ENCODE measurements at regions not wholly inside any gene's neighbourhood (a gene's known extent, or its start where the extent isn't known, plus 50 kb on each side); places are given as distances from the start of the nearest gene placed in this dataset.

DNA sequence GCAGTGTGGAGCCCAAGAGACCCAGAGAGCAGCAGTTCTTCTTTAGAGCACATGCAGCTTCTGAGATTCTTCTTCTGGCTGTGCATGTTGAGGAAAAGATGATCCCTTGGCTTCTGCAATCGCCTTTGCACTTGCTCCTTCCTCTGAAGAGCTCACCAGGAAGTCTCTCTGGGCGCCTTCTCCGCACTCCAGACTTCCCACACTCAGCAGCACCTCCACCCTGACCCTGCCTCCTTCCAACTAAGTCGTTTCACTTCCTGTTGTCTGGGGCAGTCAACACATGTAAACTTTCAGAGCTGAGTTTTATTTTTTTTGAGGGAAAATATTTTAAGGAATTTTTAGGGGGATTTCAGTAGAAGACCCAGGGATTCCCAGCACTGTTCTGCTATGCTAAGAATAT lies 73.4 kb upstream of the F3 start:
- DNase-seq, result peak; percentile 15

DNA sequence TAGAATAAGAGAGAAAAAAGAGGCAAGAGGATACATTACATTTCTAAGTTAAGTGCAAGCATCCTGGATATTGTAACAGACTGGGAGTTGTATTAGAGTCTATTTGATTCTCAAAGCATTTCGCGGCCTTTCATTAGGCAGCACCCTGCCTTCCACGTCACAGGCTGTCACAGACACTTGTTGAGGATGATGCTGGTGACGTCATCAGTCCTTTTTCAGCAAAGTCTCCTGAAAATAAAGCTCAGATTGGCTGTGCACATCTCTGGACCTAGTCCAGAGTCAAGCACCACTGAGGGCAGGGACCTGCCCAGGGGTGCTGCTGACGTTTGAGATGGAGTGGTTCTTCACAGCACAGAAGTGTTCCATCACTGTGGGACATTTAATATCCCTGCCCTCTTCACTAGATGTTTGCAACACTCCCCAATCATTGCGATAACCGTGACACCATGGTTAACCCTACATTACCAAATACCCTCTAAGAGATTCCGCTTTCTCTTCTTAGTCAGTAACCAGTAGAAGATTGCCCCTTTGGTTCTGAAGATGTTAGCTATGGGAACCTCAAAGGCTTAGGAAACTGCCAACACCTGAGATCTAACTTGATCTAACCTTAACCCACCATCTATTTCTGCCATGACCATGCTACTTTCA lies 72.7 kb upstream of the F3 start:
- DNase-seq, result no peak

DNA sequence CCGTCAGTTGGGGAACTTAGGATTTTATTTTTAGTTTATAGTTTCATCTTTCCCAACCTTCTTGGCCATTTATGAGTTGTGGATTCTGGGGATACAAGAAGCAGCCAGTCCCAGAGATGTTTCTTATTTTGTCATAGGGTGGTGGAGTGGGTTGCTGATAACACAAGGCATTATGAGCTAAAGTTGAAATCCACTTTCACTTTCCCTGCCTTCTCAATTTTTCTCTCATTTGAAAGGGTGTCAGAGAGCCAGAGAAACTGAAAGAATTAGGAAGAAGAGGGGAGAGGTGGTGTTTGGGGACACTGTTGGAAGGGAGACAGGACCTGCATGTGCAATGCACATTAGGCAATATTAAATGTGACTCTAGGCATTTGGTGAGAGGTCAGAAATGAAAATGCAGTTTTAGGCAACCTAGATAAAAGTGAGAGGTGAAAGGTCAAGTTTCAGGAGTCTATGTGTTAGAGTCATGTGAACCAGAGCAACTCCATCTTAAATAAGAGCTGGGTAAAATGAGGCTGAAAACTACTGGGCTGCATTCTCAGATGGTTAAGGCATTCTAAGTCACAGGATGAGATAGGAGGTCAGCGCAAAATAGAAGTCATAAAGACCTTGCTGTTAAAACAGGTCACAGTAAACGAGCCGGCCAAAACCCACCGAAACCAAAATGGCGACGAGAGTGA lies 71.1 kb upstream of the F3 start:
- no peak for DNase-seq

DNA sequence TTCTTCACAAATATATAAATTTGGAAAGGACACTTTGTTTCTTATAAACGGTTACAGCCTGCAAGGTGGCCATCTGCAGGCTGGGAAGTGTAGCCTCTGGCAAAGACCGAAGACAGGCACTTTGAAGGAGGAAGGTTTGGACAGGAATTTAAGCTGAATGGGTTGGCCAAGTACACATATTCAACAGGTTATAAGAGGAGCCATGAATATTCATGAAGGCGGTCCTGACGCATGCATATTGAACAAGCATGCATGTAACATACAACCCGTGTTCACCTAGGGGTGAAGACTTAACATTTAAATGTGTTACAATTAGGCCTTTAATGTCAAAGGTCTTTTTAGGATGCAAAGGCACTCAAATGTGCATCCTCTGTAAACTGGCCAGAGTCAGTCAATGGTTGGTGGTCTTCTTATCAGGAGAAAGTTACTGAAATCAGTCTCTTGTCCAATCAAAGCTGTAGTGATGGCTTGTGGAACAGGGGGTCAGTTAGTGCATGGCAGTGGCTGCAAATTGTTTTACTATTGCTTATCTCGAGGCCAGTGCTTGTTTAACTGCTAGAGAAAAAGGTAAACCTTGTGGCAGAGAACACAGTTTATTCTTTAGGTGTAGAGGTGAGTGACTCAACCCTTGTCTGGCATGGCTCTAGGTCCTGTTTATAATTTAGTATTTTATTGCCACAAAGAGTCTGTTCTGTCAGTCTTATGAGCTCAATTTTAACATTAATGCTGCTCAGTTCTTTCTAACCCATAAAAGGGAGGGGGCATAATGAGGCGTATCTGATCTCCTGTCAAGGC lies 70.3 kb upstream of the F3 start:
- no peak for DNase-seq

DNA sequence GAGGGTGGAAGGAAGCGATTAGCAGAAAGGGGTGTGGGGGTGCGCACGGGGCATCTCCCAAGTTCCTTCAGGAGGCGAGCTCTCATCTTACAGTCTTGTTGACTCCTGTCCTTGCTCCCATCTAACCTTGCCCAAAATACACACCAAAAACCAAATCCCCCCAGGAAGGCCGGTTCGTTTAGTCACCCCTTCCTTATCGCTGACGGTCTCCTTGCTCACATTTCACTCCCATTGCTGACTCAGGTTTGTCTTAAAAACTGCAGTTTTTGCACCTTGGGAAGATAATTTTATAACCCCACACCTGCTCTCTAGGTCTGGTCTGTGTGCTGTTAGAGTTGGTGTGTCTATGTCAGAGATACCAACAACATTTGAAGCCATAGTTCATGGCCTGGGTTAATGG lies 68.1 kb upstream of the F3 start:
- DNase-seq, result no peak

DNA sequence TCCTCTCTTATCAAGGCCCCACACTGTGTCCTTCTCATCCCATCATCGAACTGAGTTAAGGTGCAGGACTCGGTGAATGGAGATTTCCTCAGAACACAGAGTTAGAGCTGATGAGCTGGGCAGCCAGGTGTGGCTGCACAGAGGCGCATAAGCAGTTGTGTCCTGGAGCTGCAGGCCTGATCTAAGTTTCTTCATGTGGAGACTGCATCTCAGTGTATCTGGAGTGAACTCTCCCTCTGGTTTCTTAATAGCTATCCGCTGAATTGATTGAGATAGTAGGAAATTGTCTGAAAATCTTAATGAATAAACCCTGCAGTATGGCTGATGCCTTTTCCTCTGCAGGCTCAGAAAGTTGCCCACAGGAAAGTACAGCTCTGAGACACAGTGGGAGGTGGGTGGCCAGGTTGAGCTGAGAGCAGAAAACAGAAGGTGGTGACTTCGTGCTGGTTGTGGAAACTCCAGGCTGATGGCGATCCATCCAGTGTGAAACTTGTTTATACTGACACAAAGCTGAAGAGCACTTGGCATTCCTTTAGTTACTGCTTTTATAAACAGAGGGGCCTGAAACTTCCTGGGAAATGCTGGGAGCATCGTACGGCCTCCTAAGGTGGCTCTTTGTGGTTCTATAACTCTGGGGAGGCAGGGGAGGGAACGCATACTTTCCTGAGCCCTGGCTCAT lies 67.4 kb upstream of the F3 start:
- DNase-seq, result no peak

DNA sequence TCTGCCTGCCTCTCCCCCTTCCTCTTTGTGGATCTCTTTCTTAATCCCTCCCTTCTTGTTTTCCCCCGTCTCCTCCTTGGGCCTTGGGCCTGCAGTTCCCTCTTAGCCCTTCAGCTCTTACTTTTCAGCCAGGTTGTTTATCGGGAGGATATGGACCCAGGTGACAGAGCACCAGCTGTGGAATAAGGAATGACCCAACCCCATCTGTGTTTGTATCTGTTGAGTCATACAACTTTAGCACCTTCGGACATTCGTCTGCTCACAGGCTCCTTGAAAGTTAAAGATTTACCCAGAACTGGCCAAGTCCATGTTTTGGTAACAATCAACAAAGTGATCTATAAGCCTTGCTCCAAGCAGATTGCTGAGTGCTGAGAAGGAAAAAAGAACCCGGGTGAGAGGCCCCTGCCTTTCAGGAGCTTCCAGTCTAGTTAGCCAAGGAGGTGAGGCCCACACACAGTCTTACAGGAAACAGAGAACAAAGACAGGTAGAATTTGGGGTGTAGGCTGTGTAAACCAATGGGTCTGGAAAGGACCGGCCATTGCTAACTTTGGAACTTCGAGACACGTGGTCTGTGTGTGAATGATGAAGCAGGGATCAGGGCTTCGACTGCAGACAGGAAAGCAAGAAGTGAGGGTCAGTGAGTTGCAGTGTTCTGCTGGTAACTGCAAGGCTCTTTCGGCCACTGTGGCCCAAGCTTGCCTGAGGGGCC lies 66.7 kb upstream of the F3 start:
- no peak for DNase-seq

DNA sequence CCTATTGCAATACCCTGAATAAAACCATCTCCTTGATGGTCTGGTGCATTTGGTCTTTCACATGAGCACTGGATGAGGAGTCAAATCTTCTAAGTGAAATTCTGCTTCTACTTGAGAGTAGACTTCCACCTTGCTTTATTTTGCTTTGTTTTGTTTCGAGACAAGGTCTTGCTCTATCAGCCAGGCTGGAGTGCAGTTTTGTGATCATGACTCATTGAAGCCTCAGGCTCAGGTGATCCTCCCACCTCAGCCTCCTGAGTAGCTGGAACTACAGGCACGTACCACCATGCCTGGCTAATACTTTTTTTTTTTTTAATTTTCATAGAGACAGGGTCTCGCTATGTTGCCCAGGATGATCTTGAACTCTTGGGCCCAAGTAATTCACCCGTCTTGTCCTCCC lies 65.8 kb upstream of the F3 start:
- DNase-seq, result no peak

DNA sequence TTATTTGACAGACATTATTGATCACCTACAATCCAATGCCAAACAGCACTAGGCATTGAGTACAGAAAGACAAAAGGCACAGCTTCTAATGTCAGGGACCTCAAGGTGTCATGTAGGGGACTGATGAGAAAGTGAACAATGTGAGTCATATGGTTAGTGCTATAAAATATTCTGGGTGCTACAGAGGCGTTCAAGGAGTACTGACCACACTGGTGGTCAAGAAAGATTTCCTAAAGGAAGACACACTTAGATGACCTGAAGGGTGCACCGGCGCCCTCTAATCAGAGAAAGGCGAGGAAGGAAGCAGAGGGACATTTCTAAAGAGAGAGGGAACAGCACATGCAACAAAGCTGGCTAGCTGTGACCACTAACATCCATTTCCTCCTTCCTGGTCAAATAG lies 64.9 kb upstream of the F3 start:
- DNase-seq, result no peak

DNA sequence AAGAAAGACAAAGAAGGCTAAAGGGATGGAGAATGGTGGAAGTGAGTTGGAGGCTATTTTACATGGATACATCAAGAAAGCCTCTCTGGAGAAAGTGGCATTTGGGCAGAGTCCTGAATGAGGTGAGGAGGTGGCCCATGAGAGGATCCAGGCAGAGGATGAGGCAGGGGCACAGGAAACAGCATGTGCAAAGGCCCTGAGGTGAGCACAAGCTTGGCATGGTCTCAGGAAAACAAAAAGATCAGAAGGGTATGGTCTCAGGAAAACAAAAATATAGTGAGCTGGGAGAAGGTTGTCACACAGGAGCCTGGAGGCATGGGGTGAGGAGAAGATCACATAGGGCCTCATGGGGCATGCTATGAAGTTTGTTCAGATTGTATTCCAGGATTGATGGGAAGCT lies 62.1 kb upstream of the F3 start:
- DNase-seq, result no peak

DNA sequence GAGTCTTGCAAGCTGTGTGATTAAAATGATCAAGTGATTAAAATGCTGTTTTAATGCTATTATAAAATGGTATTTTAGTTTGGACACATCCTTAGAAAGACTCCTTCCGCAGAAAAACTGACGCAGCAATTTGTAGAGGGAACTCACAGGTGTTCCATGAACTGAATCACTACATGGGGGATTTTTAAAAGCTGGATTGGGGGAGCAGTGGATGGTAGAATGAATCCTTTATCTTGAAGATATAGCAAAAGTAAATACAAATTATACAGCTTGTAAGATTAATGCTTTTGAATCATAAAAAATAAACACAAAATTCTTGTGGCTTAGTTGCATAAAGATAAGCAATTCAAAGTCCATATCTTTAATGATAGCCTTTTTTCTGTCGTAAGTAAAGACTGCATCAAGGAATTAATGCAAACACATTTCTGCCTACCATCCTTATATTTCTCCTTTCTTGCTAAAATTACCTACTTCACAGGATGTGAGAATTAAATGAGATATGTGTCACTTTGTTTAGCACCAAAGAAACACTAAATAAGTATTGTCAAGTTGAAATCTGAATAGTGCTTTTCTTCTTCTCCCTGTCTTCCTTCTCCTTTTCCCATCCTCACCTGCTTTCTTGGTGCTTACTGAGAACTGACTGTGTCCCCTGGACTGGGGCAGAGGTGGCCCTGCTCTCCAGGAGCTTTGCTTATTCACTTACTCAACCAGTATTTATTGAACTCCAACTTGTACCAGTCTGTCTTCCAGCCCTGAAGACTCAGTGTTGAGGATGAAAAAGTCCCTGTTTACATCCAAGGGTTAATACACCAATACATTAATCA lies 61.5 kb upstream of the F3 start:
- DNase-seq, result no peak

DNA sequence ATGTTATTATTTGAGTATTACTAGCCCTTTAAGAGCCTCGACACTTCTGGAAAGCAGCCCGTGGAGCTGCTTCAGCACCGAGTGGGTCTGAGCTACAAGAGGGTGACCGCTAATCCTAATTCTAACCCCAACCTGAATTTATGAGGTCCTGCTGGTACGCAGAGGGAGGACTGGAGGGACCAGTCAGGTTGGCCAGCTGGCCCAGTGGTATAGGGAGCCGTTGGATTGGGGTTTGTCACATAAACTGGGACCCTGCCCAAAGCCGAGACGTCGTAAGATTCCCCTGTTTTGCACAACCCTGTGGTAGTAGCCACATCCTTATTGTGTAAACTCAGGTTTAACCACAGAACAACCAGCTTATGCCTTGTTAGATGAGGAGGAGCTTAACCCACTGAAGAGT lies 60.8 kb upstream of the F3 start:
- peak; percentile 41 for DNase-seq

DNA sequence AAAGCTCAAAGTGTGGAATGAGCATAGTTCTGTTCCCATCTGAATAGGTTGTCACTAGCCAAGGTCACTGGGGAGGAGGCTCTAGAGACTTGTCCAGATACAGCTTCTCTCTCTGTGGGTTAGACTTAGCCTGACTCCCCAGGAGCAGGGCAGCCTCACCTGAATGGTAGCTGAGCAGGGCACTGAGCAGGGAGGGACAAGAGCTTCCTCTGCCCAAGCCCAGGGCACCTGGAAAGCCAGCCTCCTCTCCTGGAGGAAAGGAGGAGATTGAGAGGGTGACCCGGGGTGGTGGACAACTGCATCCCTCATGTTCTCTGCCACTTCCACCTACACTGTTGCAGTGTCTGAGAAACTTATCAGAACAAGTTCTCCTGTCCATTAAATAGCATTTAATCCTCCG lies 59.0 kb upstream of the F3 start:
- no peak for DNase-seq

DNA sequence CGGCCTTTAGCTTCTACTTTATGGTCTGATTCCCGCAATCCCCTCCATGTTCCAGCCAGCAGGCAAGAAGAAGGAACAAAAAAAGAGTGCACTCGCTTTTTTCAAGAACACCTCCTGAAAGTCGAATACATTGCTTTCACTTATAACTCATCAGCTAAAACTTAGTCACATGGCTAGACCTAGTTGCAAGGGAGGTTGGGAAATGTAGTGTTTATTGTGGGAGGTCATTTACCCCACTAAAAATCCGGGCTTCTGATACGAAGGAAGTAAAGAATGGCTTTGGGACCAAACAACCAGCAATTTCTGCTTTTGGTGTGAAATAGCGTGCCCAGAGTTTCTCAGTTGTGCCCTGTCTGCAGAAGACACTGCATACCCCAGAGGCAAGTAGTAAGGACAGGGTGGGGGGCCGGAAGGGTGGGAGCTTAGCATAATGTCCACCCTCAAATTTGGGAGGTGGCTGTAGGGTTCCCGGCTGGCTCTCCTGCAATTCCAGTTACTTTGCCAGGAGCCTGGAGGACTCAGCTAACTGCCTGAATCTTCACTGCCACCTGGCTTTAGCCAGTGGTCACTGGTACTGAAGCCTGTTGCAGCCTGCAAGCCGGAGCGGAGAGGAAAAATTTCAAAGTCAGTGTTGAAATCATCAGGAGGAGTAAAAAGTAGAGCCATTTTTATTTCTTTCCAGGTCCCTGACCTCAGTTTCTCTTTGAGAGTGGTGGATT lies 57.7 kb upstream of the F3 start:
- no peak for DNase-seq

DNA sequence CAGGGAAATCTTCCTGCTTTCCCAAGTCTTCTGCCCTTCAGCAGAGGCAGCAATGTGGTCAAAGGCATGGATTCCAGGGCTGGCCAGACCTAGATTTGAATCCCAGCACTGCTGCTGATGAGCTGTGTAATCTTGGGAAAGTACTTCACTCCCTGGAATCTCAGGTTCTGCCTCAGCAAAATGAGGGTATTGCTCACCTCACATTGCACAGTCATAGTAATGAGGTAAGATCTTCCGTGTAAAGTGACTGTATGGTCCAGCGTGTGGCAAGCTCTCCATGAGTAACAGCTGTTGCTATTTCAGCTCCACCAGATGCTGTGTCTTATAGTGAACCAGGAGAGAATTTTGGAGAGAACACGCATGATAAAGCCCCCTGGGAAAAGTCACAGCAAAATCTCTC lies 56.1 kb upstream of the F3 start:
- DNase-seq, result no peak

DNA sequence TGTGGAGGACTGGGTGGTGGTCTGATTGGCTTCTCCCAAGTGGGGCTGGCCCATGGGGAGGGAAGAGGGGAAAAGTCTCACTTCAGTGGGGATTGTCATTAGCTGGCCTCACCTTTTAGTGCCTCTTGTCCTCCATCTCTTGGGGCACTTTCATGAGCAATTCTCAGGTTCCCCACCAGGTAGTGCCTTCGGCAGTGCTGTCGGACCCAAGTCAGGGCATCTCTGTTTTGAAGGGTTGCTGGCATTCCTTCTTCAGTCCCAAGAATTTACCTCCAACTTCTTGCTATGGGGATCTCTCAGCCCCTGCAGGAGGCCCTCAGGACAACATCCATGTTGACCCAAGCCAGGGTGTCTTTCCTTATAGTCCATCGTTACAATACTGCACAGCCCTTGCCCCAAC lies 54.7 kb upstream of the F3 start:
- no peak for DNase-seq

DNA sequence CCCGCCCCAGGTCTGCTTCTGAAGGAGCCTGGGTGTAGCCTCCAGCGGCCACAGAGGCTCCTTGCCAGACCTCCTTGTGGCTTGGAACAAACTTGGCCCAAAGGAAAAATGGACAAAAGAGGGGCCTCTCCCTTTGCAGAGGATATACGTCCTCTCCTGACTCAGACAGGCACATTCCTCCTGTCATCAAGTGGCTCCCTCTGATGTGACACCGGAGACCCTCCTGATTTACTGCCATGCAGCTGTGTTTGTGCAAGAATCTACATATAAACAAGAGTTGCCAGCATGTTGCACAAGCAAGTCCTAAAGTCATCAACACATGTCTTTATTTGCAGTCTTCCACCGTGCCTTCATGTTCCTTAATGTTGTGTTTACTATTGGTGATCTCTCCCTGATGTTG lies 54.1 kb upstream of the F3 start:
- no peak for DNase-seq

DNA sequence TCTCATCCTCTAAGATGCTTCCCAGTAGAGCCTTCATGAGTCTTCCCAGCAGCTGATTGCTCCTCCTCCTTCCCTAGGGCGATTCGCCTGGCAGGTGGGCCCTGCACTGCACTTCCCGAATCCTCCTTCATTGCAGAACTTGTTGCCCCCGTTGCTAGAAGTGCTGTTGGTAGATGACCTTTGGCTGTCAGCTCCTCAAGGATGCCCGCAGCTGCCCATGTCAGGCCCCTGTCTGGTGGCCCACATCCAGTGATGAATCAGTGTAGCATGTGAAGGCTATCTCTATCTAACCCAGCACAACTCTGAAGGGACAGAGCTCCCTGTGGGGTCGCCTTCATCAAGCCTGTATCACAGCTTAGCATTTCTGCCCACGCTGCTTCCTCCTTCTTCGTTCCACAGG lies 52.1 kb upstream of the F3 start:
- DNase-seq, result no peak

DNA sequence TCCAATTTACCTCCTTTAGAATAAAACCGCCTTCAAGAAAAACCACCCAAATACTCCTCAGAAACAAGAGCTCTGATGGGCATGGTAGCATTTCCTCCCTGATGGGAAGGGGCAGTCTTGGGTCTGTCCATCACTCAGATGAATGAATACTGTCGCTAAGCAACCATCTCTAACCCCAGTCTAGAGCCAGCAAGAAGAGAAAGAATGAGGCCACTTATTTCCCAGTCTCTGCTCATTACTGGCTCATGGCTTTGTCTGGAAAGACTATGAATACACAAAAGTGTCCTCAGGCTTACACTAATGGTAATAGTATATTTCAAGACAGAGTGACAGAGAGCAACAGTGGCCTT lies 51.0 kb upstream of the F3 start:
- DNase-seq, result no peak

DNA sequence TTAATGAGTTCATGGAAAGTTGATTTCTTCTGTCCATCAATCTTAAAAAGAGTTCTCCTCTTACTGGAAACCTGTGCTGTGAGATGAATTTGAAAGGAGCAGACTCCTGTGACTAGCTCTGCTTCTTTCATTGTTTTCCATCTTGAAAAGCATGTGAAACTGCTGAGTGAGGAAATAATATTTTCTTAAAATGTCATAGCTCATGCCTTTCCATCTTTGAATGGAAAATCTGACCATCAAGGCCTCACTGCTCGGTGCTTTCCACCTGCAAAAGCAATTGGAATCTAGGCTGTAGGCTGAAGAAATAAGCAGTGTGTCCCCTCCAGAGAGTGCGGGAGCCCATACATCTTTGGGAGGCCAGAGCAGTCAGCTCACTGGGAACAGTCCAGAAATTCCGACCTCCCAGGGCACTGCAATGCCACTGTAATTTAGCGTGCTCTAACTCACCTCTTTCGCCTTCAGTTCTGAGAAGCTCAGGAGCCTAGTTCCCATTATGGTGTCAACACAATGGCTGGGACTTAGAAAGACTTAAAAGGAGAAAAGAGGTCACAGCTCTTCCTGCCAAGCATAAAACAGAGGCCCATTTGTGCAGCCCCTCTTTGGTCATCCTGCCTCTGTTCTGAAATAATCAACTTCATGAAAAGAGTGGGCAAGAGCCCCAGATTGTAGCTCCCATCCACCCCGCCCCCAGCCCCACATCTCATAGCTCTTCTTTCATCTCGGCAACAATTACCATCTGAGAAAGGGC lies 50.4 kb upstream of the F3 start:
- no peak for DNase-seq

Measured in CD4-positive, alpha-beta T cell treated with Interferon gamma for 1 hour (primary cell).